ES-I3 (cell line): ENCODE measurements at regions not wholly inside any gene's neighbourhood (a gene's known extent, or its start where the extent isn't known, plus 50 kb on each side); places are given as distances from the start of the nearest gene placed in this dataset.

Experiments
- H3K36me3 ChIP-seq: 2 replicates; pipeline ENCODE4 v1.6.1; 2013; ENCODE audit warnings: mild to moderate bottlenecking, low read length, control low read depth, moderate library complexity; ENCODE audit not compliant: insufficient read depth
- H3K4me1 ChIP-seq: 2 replicates; pipeline ENCODE4 v1.6.1; 2013; ENCODE audit warnings: mild to moderate bottlenecking, control low read depth, low read length; ENCODE audit not compliant: insufficient read depth
- H3K9ac ChIP-seq: 2 replicates; pipeline ENCODE4 v1.6.1; 2013; ENCODE audit warnings: low read depth, mild to moderate bottlenecking, low read length, moderate library complexity
- H3K9me3 ChIP-seq: 2 replicates; pipeline ENCODE4 v1.6.1; 2013; ENCODE audit warnings: mild to moderate bottlenecking, low read length, moderate library complexity; ENCODE audit not compliant: control insufficient read depth, insufficient read depth

- Histone ChIP-seq H3K9ac (no peak overlapping the region), H3K36me3 (no peaks in the 10 kb centered on the region), H3K4me1 (peaks cover 11% of the 10 kb centered on the region; the same call in 1 of the 2 replicates), H3K9me3 (no peaks in the 10 kb centered on the region)
These were observed 96.4 kb downstream of the TMEM170B start for GRCh38 chr6:11633741-11634509.

- Histone ChIP-seq H3K36me3 (no peaks in the 10 kb centered on the region), H3K9me3 (no peaks in the 10 kb centered on the region), H3K4me1 (peaks cover 11% of the 10 kb centered on the region; the same call in 1 of the 2 replicates), H3K9ac (no peak overlapping the region)
These were observed 97.4 kb downstream of the TMEM170B start for GRCh38 chr6:11634948-11635347.

- no peaks in the 10 kb centered on the region for H3K36me3 ChIP-seq
- peaks cover 11% of the 10 kb centered on the region; the same call in 1 of the 2 replicates for H3K4me1 ChIP-seq
- no peak overlapping the region for H3K9ac ChIP-seq
- H3K9me3 ChIP-seq, result peaks cover 1% of the 10 kb centered on the region; the same call in 1 of the 2 replicates
These were observed 98.6 kb downstream of the TMEM170B start for GRCh38 chr6:11636121-11636520.

GRCh38 chr6:11637266-11637665, 99.7 kb downstream of the TMEM170B start:
- no peak overlapping the region for H3K9ac ChIP-seq
- peaks cover 6% of the 10 kb centered on the region; the same call in 1 of the 2 replicates for H3K9me3 ChIP-seq
- H3K4me1 ChIP-seq, result peaks cover 11% of the 10 kb centered on the region; the same call in 1 of the 2 replicates
- H3K36me3 ChIP-seq, result no peaks in the 10 kb centered on the region

GRCh38 chr6:11639376-11640235, 102.1 kb downstream of the TMEM170B start:
- H3K4me1 ChIP-seq, result no peaks in the 10 kb centered on the region
- no peak overlapping the region for H3K9ac ChIP-seq
- H3K9me3 ChIP-seq, result peaks cover 6% of the 10 kb centered on the region; the same call in 1 of the 2 replicates
- no peaks in the 10 kb centered on the region for H3K36me3 ChIP-seq

- no peaks in the 10 kb centered on the region for H3K4me1 ChIP-seq
- H3K9me3 ChIP-seq, result peaks cover 6% of the 10 kb centered on the region; the same call in 1 of the 2 replicates
- H3K36me3 ChIP-seq, result no peaks in the 10 kb centered on the region
- H3K9ac ChIP-seq, result no peak overlapping the region
These were observed 102.9 kb downstream of the TMEM170B start for GRCh38 chr6:11640486-11640885.

GRCh38 chr6:11644071-11644470, 106.5 kb downstream of the TMEM170B start:
- H3K9me3 ChIP-seq, result peaks cover 16% of the 10 kb centered on the region
- H3K9ac ChIP-seq, result no peak overlapping the region
- H3K36me3 ChIP-seq, result 0 out of 2 replicates have a peak, but pooled peaks cover 3% of the 10 kb centered on the region
- peaks cover 5% of the 10 kb centered on the region; the same call in 1 of the 2 replicates for H3K4me1 ChIP-seq

- Histone ChIP-seq H3K9me3 (peaks cover 16% of the 10 kb centered on the region), H3K9ac (no peak overlapping the region), H3K4me1 (peaks cover 10% of the 10 kb centered on the region; the same call in 1 of the 2 replicates), H3K36me3 (0 out of 2 replicates have a peak, but pooled peaks cover 3% of the 10 kb centered on the region)
These were observed 107.1 kb downstream of the TMEM170B start for GRCh38 chr6:11644601-11645000.

- H3K4me1 ChIP-seq, result peaks cover 14% of the 10 kb centered on the region
- H3K36me3 ChIP-seq, result 0 out of 2 replicates have a peak, but pooled peaks cover 3% of the 10 kb centered on the region
- no peak overlapping the region for H3K9ac ChIP-seq
- H3K9me3 ChIP-seq, result peaks cover 16% of the 10 kb centered on the region
These were observed 107.5 kb downstream of the TMEM170B start for GRCh38 chr6:11645016-11645415.

- peaks cover 9% of the 10 kb centered on the region; the same call in 1 of the 2 replicates for H3K9me3 ChIP-seq
- peaks cover 30% of the 10 kb centered on the region for H3K4me1 ChIP-seq
- H3K36me3 ChIP-seq, result 0 out of 2 replicates have a peak, but pooled peaks cover 3% of the 10 kb centered on the region
- H3K9ac ChIP-seq, result no peak overlapping the region
These were observed 110.9 kb downstream of the TMEM170B start for GRCh38 chr6:11648436-11648775.

GRCh38 chr6:11648889-11649288, 111.3 kb downstream of the TMEM170B start:
- H3K9me3 ChIP-seq, result peaks cover 9% of the 10 kb centered on the region; the same call in 1 of the 2 replicates

GRCh38 chr6:11650025-11650696, 112.6 kb downstream of the TMEM170B start:
- Histone ChIP-seq H3K36me3 (0 out of 2 replicates have a peak, but pooled peaks cover 3% of the 10 kb centered on the region), H3K9ac (peak overlapping the region; percentile 6; the same call in 1 of the 2 replicates), H3K4me1 (peaks cover 47% of the 10 kb centered on the region), H3K9me3 (peaks cover 9% of the 10 kb centered on the region; the same call in 1 of the 2 replicates)

More at GRCh38 chr6:11648889-11649288, 111.3 kb downstream of the TMEM170B start:
- no peak overlapping the region for H3K9ac ChIP-seq
- H3K4me1 ChIP-seq, result peaks cover 35% of the 10 kb centered on the region
- H3K36me3 ChIP-seq, result 0 out of 2 replicates have a peak, but pooled peaks cover 3% of the 10 kb centered on the region

- Histone ChIP-seq H3K4me1 (peaks cover 48% of the 10 kb centered on the region), H3K36me3 (0 out of 2 replicates have a peak, but pooled peaks cover 3% of the 10 kb centered on the region), H3K9me3 (peaks cover 9% of the 10 kb centered on the region; the same call in 1 of the 2 replicates), H3K9ac (peak overlapping the region; percentile 5; the same call in 1 of the 2 replicates)
These were observed 113.2 kb downstream of the TMEM170B start for GRCh38 chr6:11650711-11651110.
